PFSK-1 (cell line): ENCODE measurements at regions not wholly inside any gene's neighbourhood (a gene's known extent, or its start where the extent isn't known, plus 50 kb on each side); places are given as distances from the start of the nearest gene placed in this dataset.

Source experiments
- FOXP2 ChIP-seq: optimal IDR thresholded peaks from 2 replicates; pipeline ENCODE3; 2011; ENCODE audit warnings: borderline replicate concordance, control low read depth, inconsistent platforms; ENCODE audit not compliant: insufficient read depth; ENCODE audit errors: extremely low read length, extremely low read depth
- POLR2AphosphoS5 ChIP-seq: IDR thresholded peaks from 2 replicates; pipeline ENCODE4 v1.6.1; 2012; ENCODE audit warnings: low read depth, mild to moderate bottlenecking, control low read depth, low read length, moderate library complexity
- SIN3A ChIP-seq: IDR thresholded peaks from 2 replicates; pipeline ENCODE4 v1.6.1; 2012; ENCODE audit warnings: mild to moderate bottlenecking, low read length, moderate library complexity, borderline replicate concordance; ENCODE audit not compliant: insufficient read depth
- TAF1 ChIP-seq: IDR thresholded peaks from 2 replicates; pipeline ENCODE4 v1.6.1; 2012; ENCODE audit warnings: low read length, control low read depth, borderline replicate concordance; ENCODE audit not compliant: insufficient read depth
- TF ChIP-seq, protein P1 (sequence below), 2 experiments: IDR thresholded peaks; 2 replicates each; pipeline versions ENCODE4 v1.6.1 to v1.8.0; 2011 to 2012; ENCODE audit warnings: low read depth in 2 of 2, low read length in 2 of 2, control low read depth in 1 of 2, inconsistent platforms in 1 of 2, mild to moderate bottlenecking in 1 of 2, moderate library complexity in 1 of 2; ENCODE audit not compliant: insufficient read depth in 1 of 2

DNA sequence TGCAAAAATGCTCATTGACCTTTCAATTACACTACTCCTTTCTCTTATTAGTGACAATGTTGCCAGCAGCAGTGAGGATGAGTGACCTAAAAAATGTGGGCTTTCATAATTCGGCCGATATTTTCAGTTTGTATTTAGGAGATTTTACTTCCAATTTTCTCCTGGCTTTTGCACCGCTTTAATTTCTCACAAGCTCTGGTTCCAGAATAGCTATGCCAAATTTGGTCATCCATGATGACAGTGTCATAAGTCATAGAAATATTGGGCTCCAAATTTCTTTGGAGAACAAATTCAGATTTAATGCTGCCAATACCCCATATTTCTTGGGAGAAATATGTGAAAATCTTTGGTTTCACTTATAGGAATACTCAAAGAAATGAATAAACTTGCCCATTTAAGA is 187.7 kb upstream of the HCCS start:
- no peak for TF ChIP-seq SIN3A
- no peak for TF ChIP-seq FOXP2
- TF ChIP-seq TAF1: no peak
- TF ChIP-seq, protein P1, sequence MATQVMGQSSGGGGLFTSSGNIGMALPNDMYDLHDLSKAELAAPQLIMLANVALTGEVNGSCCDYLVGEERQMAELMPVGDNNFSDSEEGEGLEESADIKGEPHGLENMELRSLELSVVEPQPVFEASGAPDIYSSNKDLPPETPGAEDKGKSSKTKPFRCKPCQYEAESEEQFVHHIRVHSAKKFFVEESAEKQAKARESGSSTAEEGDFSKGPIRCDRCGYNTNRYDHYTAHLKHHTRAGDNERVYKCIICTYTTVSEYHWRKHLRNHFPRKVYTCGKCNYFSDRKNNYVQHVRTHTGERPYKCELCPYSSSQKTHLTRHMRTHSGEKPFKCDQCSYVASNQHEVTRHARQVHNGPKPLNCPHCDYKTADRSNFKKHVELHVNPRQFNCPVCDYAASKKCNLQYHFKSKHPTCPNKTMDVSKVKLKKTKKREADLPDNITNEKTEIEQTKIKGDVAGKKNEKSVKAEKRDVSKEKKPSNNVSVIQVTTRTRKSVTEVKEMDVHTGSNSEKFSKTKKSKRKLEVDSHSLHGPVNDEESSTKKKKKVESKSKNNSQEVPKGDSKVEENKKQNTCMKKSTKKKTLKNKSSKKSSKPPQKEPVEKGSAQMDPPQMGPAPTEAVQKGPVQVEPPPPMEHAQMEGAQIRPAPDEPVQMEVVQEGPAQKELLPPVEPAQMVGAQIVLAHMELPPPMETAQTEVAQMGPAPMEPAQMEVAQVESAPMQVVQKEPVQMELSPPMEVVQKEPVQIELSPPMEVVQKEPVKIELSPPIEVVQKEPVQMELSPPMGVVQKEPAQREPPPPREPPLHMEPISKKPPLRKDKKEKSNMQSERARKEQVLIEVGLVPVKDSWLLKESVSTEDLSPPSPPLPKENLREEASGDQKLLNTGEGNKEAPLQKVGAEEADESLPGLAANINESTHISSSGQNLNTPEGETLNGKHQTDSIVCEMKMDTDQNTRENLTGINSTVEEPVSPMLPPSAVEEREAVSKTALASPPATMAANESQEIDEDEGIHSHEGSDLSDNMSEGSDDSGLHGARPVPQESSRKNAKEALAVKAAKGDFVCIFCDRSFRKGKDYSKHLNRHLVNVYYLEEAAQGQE (IDR thresholded peaks at IDR 0.05; ENCODE audit: insufficient read depth in 1 of 2, low read depth in 2 of 2, low read length in 2 of 2): no peak
- no peak for TF ChIP-seq POLR2AphosphoS5

- TF ChIP-seq, protein P1 (IDR thresholded peaks at IDR 0.05; ENCODE audit: insufficient read depth in 1 of 2, low read depth in 2 of 2, low read length in 2 of 2): no peak
- TF ChIP-seq SIN3A (no peak), FOXP2 (no peak), POLR2AphosphoS5 (no peak), TAF1 (no peak)
These were observed 184.7 kb upstream of the HCCS start for GRCh38 chrX:10926404-10926803.

GRCh38 chrX:10926891-10927290 is 184.2 kb upstream of the HCCS start:
- TF ChIP-seq POLR2AphosphoS5 (no peak), TAF1 (no peak), FOXP2 (no peak), SIN3A (no peak)

- TF ChIP-seq SIN3A (no peak), TAF1 (no peak), POLR2AphosphoS5 (no peak), FOXP2 (no peak)
- TF ChIP-seq, protein P1 (IDR thresholded peaks at IDR 0.05; ENCODE audit: insufficient read depth in 1 of 2, low read depth in 2 of 2, low read length in 2 of 2): no peak
These were observed 181.4 kb upstream of the HCCS start for GRCh38 chrX:10929747-10930146.

DNA sequence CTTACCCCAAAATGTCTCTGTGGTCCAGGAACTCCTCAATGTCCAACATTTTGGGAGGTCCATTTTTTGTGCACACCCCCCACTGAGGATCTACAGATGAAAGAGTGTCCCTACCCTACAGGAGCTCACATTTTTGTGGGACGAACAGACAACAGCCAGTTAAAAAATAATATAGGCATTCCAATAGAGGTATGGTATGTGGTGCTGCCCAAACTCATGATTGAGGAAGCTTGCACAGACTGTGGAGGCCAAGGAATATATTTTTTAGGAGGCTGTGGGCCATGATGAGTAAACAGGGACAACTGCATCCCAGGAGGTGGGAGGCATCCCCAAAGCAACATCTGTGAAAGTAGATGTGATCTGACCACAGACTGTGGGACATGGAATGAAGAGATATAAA is 181.0 kb upstream of the HCCS start:
- TF ChIP-seq FOXP2 (no peak), POLR2AphosphoS5 (no peak), SIN3A (no peak), TAF1 (no peak)
- TF ChIP-seq, protein P1 (IDR thresholded peaks at IDR 0.05; ENCODE audit: insufficient read depth in 1 of 2, low read depth in 2 of 2, low read length in 2 of 2): no peak
